HUDEP-2 (cell line): ENCODE measurements at regions not wholly inside any gene's neighbourhood (a gene's known extent, or its start where the extent isn't known, plus 50 kb on each side); places are given as distances from the start of the nearest gene placed in this dataset.
"Not testable (repeated sequence)": the region's sequence is repeated elsewhere in the genome, so short reads cannot be mapped to it uniquely, and the experiment has no call there.

Source experiments
- DNase-seq, 76 experiments: peaks; one replicate each; lab custom pipeline; 2025; ENCODE audit not compliant: unreplicated experiment in 76 of 76; lab: John Stamatoyannopoulos, UW

GRCh38 chr2:122805346-122805745, 1049.9 kb downstream of the TSN start:
- DNase-seq = no peak

- no peak for DNase-seq
Observed at GRCh38 chr2:122808286-122808969, 1053.0 kb downstream of the TSN start.

GRCh38 chr2:122812214-122812613, 1056.8 kb downstream of the TSN start:
- DNase-seq = not testable (repeated sequence)

- DNase-seq = no peak
Observed at GRCh38 chr2:122815120-122815519, 1059.7 kb downstream of the TSN start.

GRCh38 chr2:122816803-122817202, 1061.4 kb downstream of the TSN start:
- DNase-seq = no peak

GRCh38 chr2:122822319-122822718, 1066.9 kb downstream of the TSN start:
- no peak for DNase-seq

- no peak for DNase-seq
Observed at GRCh38 chr2:122830157-122830556, 1074.7 kb downstream of the TSN start.

GRCh38 chr2:122831649-122832048, 1076.2 kb downstream of the TSN start:
- DNase-seq = no peak

GRCh38 chr2:122843503-122843902, 1088.1 kb downstream of the TSN start:
- DNase-seq = no peak

- DNase-seq = no peak
Observed at GRCh38 chr2:122851161-122851560, 1095.7 kb downstream of the TSN start.

- no peak for DNase-seq
Observed at GRCh38 chr2:122851972-122852531, 1096.6 kb downstream of the TSN start.

GRCh38 chr2:122856696-122857095, 1101.2 kb downstream of the TSN start:
- DNase-seq = no peak

GRCh38 chr2:122858075-122858702, 1102.7 kb downstream of the TSN start:
- no peak for DNase-seq

GRCh38 chr2:122858813-122859212, 1103.4 kb downstream of the TSN start:
- DNase-seq = no peak

GRCh38 chr2:122859260-122859659, 1103.8 kb downstream of the TSN start:
- DNase-seq = no peak

GRCh38 chr2:122863532-122863931, 1108.1 kb downstream of the TSN start:
- DNase-seq = no peak

GRCh38 chr2:122864728-122865127, 1109.3 kb downstream of the TSN start:
- DNase-seq = no peak

GRCh38 chr2:122866095-122866494, 1110.6 kb downstream of the TSN start:
- DNase-seq = no peak

- DNase-seq = no peak
Observed at GRCh38 chr2:122867941-122868340, 1112.5 kb downstream of the TSN start.

- DNase-seq = no peak
Observed at GRCh38 chr2:122868646-122869275, 1113.3 kb downstream of the TSN start.

GRCh38 chr2:122873951-122874350, 1118.5 kb downstream of the TSN start:
- no peak for DNase-seq
